ENCODE measurements at regions not wholly inside any gene's neighbourhood (a gene's known extent, or its start where the extent isn't known, plus 50 kb on each side); places are given as distances from the start of the nearest gene placed in this dataset.
A peak's percentile ranks its signal among the peaks of the same experiment; 100 is the strongest.
"Not testable (repeated sequence)": the region's sequence is repeated elsewhere in the genome, so short reads cannot be mapped to it uniquely, and the experiment has no call there.

GRCh38 chr6:19333936-19334335, 503.2 kb upstream of the ID4 start:
- DNase-seq, result peak; percentile 34

GRCh38 chr6:19336579-19336978, 500.6 kb upstream of the ID4 start:
- DNase-seq, result no peak

GRCh38 chr6:19337101-19337500, 500.1 kb upstream of the ID4 start:
- no peak for DNase-seq

GRCh38 chr6:19342616-19343015, 494.6 kb upstream of the ID4 start:
- no peak for DNase-seq

GRCh38 chr6:19349429-19349828, 487.7 kb upstream of the ID4 start:
- no peak for DNase-seq

GRCh38 chr6:19354181-19354580, 483.0 kb upstream of the ID4 start:
- no peak for DNase-seq

GRCh38 chr6:19356692-19357091, 480.5 kb upstream of the ID4 start:
- peak; percentile 36 for DNase-seq

GRCh38 chr6:19362396-19362795, 474.8 kb upstream of the ID4 start:
- DNase-seq, result no peak

- peak; percentile 66 for DNase-seq
Observed at GRCh38 chr6:19368511-19368910, 468.7 kb upstream of the ID4 start.

GRCh38 chr6:19369785-19370184, 467.4 kb upstream of the ID4 start:
- peak; percentile 41 for DNase-seq

- DNase-seq, result no peak
Observed at GRCh38 chr6:19370831-19371230, 466.3 kb upstream of the ID4 start.

- no peak for DNase-seq
Observed at GRCh38 chr6:19375613-19376012, 461.6 kb upstream of the ID4 start.

- DNase-seq, result no peak
Observed at GRCh38 chr6:19377722-19378121, 459.4 kb upstream of the ID4 start.

GRCh38 chr6:19380293-19380692, 456.9 kb upstream of the ID4 start:
- peak; percentile 7 for DNase-seq

GRCh38 chr6:19382676-19383075, 454.5 kb upstream of the ID4 start:
- DNase-seq, result no peak

GRCh38 chr6:19391926-19392325, 445.2 kb upstream of the ID4 start:
- no peak for DNase-seq

GRCh38 chr6:19394051-19394450, 443.1 kb upstream of the ID4 start:
- DNase-seq, result no peak

GRCh38 chr6:19394687-19395086, 442.5 kb upstream of the ID4 start:
- peak; percentile 9 for DNase-seq

- no peak for DNase-seq
Observed at GRCh38 chr6:19395316-19395715, 441.9 kb upstream of the ID4 start.

- peak; percentile 58 for DNase-seq
Observed at GRCh38 chr6:19399406-19399805, 437.8 kb upstream of the ID4 start.

GRCh38 chr6:19404884-19405283, 432.3 kb upstream of the ID4 start:
- DNase-seq, result not testable (repeated sequence)

GRCh38 chr6:19408331-19408730, 428.8 kb upstream of the ID4 start:
- DNase-seq, result peak; percentile 39

GRCh38 chr6:19410481-19410880, 426.7 kb upstream of the ID4 start:
- peak; percentile 56 for DNase-seq

GRCh38 chr6:19413323-19413722, 423.8 kb upstream of the ID4 start:
- DNase-seq, result peak; percentile 67

GRCh38 chr6:19415605-19416326, 421.4 kb upstream of the ID4 start:
- peak; percentile 67 for DNase-seq
